Subcutaneous abdominal adipose tissue (tissue), 5 donors: ENCODE measurements at regions not wholly inside any gene's neighbourhood (a gene's known extent, or its start where the extent isn't known, plus 50 kb on each side); places are given as distances from the start of the nearest gene placed in this dataset.

Experiments used
- H3K27ac ChIP-seq: one replicate; pipeline ENCODE4 v1.7.0; 2013; ENCODE audit warnings: low read depth, mild to moderate bottlenecking, inconsistent platforms, low read length, moderate library complexity
- H3K27me3 ChIP-seq, 5 donors: one replicate each; pipeline ENCODE4 v1.7.0; 2013; ENCODE audit warnings: low read length in 5 of 5, inconsistent platforms in 1 of 5; ENCODE audit not compliant: control insufficient read depth in 5 of 5, insufficient read depth in 4 of 5
- H3K36me3 ChIP-seq, 5 donors: one replicate each; pipeline ENCODE4 v1.7.0; 2013; ENCODE audit warnings: low read length in 5 of 5; ENCODE audit not compliant: control insufficient read depth in 5 of 5, insufficient read depth in 5 of 5
- H3K4me1 ChIP-seq, 5 donors: one replicate each; pipeline ENCODE4 v1.7.0; 2013; ENCODE audit warnings: low read length in 5 of 5, mild to moderate bottlenecking in 3 of 5, moderate library complexity in 1 of 5; ENCODE audit not compliant: control insufficient read depth in 5 of 5, insufficient read depth in 5 of 5
- H3K4me3 ChIP-seq, 5 donors: one replicate each; pipeline ENCODE4 v1.7.0; 2013; ENCODE audit warnings: low read length in 5 of 5, low read depth in 1 of 5
- H3K9ac ChIP-seq, 5 donors: one replicate each; pipeline ENCODE4 v1.7.0; 2013; ENCODE audit warnings: low read length in 5 of 5, mild to moderate bottlenecking in 4 of 5, moderate library complexity in 3 of 5
- H3K9me3 ChIP-seq, 5 donors: one replicate each; pipeline ENCODE4 v1.7.0; 2013; ENCODE audit warnings: low read length in 5 of 5; ENCODE audit not compliant: control insufficient read depth in 5 of 5
- donor health status: healthy.
- donor health status: healthy.
- donor health status: healthy.
- donor health status: healthy.
- donor health status: healthy.

GRCh38 chrX:45709381-45709780 is 508.7 kb upstream of the DIPK2B start:
- Histone ChIP-seq H3K9me3 (no peaks in the 10 kb centered on the region), H3K27ac (no peak overlapping the region), H3K4me3 (no peak overlapping the region), H3K9ac (no peak overlapping the region), H3K4me1 (peaks cover 0 to under 1% (median 0%) of the 10 kb centered on the region in 5 donors), H3K36me3 (no peaks in the 10 kb centered on the region), H3K27me3 (peaks cover 0 to 6% (median 2%) of the 10 kb centered on the region in 5 donors)

- no peaks in the 10 kb centered on the region for H3K36me3 ChIP-seq
- H3K27ac ChIP-seq, result no peak overlapping the region
- peaks cover 0 to 4% (median 0%) of the 10 kb centered on the region in 5 donors for H3K4me1 ChIP-seq
- no peak overlapping the region for H3K9ac ChIP-seq
- no peak overlapping the region for H3K4me3 ChIP-seq
- no peaks in the 10 kb centered on the region for H3K9me3 ChIP-seq
- H3K27me3 ChIP-seq, result peaks cover 0 to 7% (median 3%) of the 10 kb centered on the region in 5 donors
Observed at GRCh38 chrX:45699158-45699557, 498.5 kb upstream of the DIPK2B start.

GRCh38 chrX:45697591-45697990 is 496.9 kb upstream of the DIPK2B start:
- Histone ChIP-seq H3K4me1 (peaks cover 0 to 4% (median 0%) of the 10 kb centered on the region in 5 donors), H3K9ac (no peak overlapping the region), H3K36me3 (no peaks in the 10 kb centered on the region), H3K4me3 (no peak overlapping the region), H3K27me3 (peaks cover 0 to 5% (median 3%) of the 10 kb centered on the region in 5 donors), H3K27ac (no peak overlapping the region), H3K9me3 (no peaks in the 10 kb centered on the region)

GRCh38 chrX:45696736-45697135 is 496.1 kb upstream of the DIPK2B start:
- Histone ChIP-seq H3K27me3 (peaks cover 0 to 5% (median 3%) of the 10 kb centered on the region in 5 donors), H3K9me3 (no peaks in the 10 kb centered on the region), H3K27ac (no peak overlapping the region), H3K4me3 (no peak overlapping the region), H3K36me3 (no peaks in the 10 kb centered on the region), H3K9ac (no peak overlapping the region), H3K4me1 (peaks cover 0 to 4% (median 0%) of the 10 kb centered on the region in 5 donors)

GRCh38 chrX:45689971-45690370 is 489.3 kb upstream of the DIPK2B start:
- Histone ChIP-seq H3K27me3 (peaks cover 0 to 6% (median 0%) of the 10 kb centered on the region in 5 donors), H3K4me1 (peaks cover 0 to 9% (median 5%) of the 10 kb centered on the region in 5 donors), H3K4me3 (no peak overlapping the region), H3K27ac (no peak overlapping the region), H3K9me3 (no peaks in the 10 kb centered on the region), H3K36me3 (no peaks in the 10 kb centered on the region), H3K9ac (no peak overlapping the region)

- H3K9me3 ChIP-seq, result peaks cover 0 to 3% (median 2%) of the 10 kb centered on the region in 5 donors
Observed at GRCh38 chrX:45683914-45684313, 483.2 kb upstream of the DIPK2B start.

GRCh38 chrX:45681891-45682290 is 481.2 kb upstream of the DIPK2B start:
- H3K4me3 ChIP-seq, result no peak overlapping the region

More at GRCh38 chrX:45683914-45684313, 483.2 kb upstream of the DIPK2B start:
- Histone ChIP-seq H3K9ac (no peak overlapping the region), H3K4me1 (no peaks in the 10 kb centered on the region), H3K36me3 (no peaks in the 10 kb centered on the region), H3K4me3 (no peak overlapping the region), H3K27me3 (no peaks in the 10 kb centered on the region), H3K27ac (no peak overlapping the region)

GRCh38 chrX:45669715-45670340 is 469.2 kb upstream of the DIPK2B start:
- no peak overlapping the region for H3K27ac ChIP-seq
- H3K4me3 ChIP-seq, result no peak overlapping the region
- no peaks in the 10 kb centered on the region for H3K9me3 ChIP-seq
- H3K9ac ChIP-seq, result no peak overlapping the region
- peaks cover 0 to 19% (median 10%) of the 10 kb centered on the region in 5 donors for H3K27me3 ChIP-seq
- no peaks in the 10 kb centered on the region for H3K4me1 ChIP-seq
- no peaks in the 10 kb centered on the region for H3K36me3 ChIP-seq

More at GRCh38 chrX:45681891-45682290, 481.2 kb upstream of the DIPK2B start:
- no peaks in the 10 kb centered on the region for H3K36me3 ChIP-seq
- no peak overlapping the region for H3K9ac ChIP-seq
- H3K4me1 ChIP-seq, result no peaks in the 10 kb centered on the region
- H3K9me3 ChIP-seq, result peaks cover 0 to 3% (median 2%) of the 10 kb centered on the region in 5 donors
- no peak overlapping the region for H3K27ac ChIP-seq
- peaks cover 0 to 2% (median 0%) of the 10 kb centered on the region in 5 donors for H3K27me3 ChIP-seq

- Histone ChIP-seq H3K9me3 (no peaks in the 10 kb centered on the region), H3K27ac (no peak overlapping the region), H3K36me3 (no peaks in the 10 kb centered on the region), H3K27me3 (peaks cover 0 to 19% (median 10%) of the 10 kb centered on the region in 5 donors), H3K4me1 (no peaks in the 10 kb centered on the region), H3K4me3 (no peak overlapping the region), H3K9ac (no peak overlapping the region)
Observed at GRCh38 chrX:45668686-45669443, 468.2 kb upstream of the DIPK2B start.

- H3K27ac ChIP-seq, result no peak overlapping the region
- H3K27me3 ChIP-seq, result peaks cover 0 to 9% (median 0%) of the 10 kb centered on the region in 5 donors
- no peaks in the 10 kb centered on the region for H3K9me3 ChIP-seq
- no peaks in the 10 kb centered on the region for H3K4me1 ChIP-seq
- H3K36me3 ChIP-seq, result no peaks in the 10 kb centered on the region
- no peak overlapping the region for H3K4me3 ChIP-seq
- H3K9ac ChIP-seq, result no peak overlapping the region
Observed at GRCh38 chrX:45667666-45668065, 467.0 kb upstream of the DIPK2B start.
